GM23338 (cell line): ENCODE measurements at regions not wholly inside any gene's neighbourhood (a gene's known extent, or its start where the extent isn't known, plus 50 kb on each side); places are given as distances from the start of the nearest gene placed in this dataset.
A peak's percentile ranks its signal among the peaks of the same experiment; 100 is the strongest.

Experiments
- ATAC-seq: fragments of 200-7000 bp; cut with Tn5 transposase; 3 replicates; pipeline ENCODE4 v1.9.1; 2020
- DNase-seq: peaks from one replicate; pipeline ENCODE4 v3.0.0-alpha.2; 2015; ENCODE audit warnings: low spot score
- H2AFZ ChIP-seq: fragments of 200-600 bp; sonication (generic); 2 replicates; pipeline ENCODE4 v1.8.0; 2016; ENCODE audit warnings: antibody characterized with exemption, mild to moderate bottlenecking, moderate library complexity
- H3F3A ChIP-seq: fragments of 200-600 bp; sonication (generic); replicated peaks from 2 replicates; pipeline ENCODE4 v1.8.0; 2017; ENCODE audit warnings: antibody characterized with exemption, mixed run types, low read depth
- H3K27ac ChIP-seq: fragments of 200-600 bp; sonication (generic); 2 replicates; pipeline ENCODE4 v1.6.1; 2016; ENCODE audit warnings: low read depth
- H3K27me3 ChIP-seq: fragments of 200-600 bp; sonication (generic); 2 replicates; pipeline ENCODE4 v1.8.0; 2016; ENCODE audit warnings: mild to moderate bottlenecking, mixed run types, moderate library complexity; ENCODE audit not compliant: insufficient read depth
- H3K36me3 ChIP-seq: fragments of 200-600 bp; sonication (generic); 2 replicates; pipeline ENCODE4 v1.8.0; 2016; ENCODE audit warnings: mild to moderate bottlenecking; ENCODE audit not compliant: insufficient read depth
- H3K4me1 ChIP-seq: fragments of 200-600 bp; sonication (generic); 2 replicates; pipeline ENCODE4 v1.8.0; 2016; ENCODE audit warnings: mild to moderate bottlenecking, moderate library complexity; ENCODE audit not compliant: insufficient read depth
- H3K4me2 ChIP-seq: fragments of 200-600 bp; sonication (generic); 2 replicates; pipeline ENCODE4 v1.7.1; 2017; ENCODE audit warnings: mixed run types
- H3K4me3 ChIP-seq: fragments of 200-600 bp; sonication (generic); 2 replicates; pipeline ENCODE4 v1.6.1; 2016; ENCODE audit warnings: mixed run types
- H3K79me2 ChIP-seq: fragments of 200-600 bp; sonication (generic); replicated peaks from 2 replicates; pipeline ENCODE4 v1.8.0; 2017; ENCODE audit warnings: mild to moderate bottlenecking; ENCODE audit not compliant: insufficient read depth
- H3K9me2 ChIP-seq: fragments of 200-600 bp; sonication (generic); 2 replicates; pipeline ENCODE4 v1.8.0; 2017; ENCODE audit not compliant: insufficient read depth
- H4K20me1 ChIP-seq: fragments of 200-600 bp; sonication (generic); replicated peaks from 2 replicates; pipeline ENCODE4 v1.8.0; 2017; ENCODE audit warnings: mild to moderate bottlenecking; ENCODE audit not compliant: insufficient read depth
- H3K27ac Mint-ChIP-seq: 2 replicates; pipeline ENCODE4 v1.8.0; 2020; ENCODE audit warnings: inconsistent platforms, mild to moderate bottlenecking, moderate library complexity, mixed read lengths
- H3K27me3 Mint-ChIP-seq: 3 replicates; pipeline ENCODE4 v1.8.0; 2022; ENCODE audit warnings: low read depth, mild to moderate bottlenecking, moderate library complexity, mixed read lengths, inconsistent platforms; ENCODE audit not compliant: insufficient read depth, poor library complexity
- H3K36me3 Mint-ChIP-seq: 3 replicates; pipeline ENCODE4 v1.8.0; 2021; ENCODE audit warnings: low read depth, mild to moderate bottlenecking, inconsistent platforms, moderate library complexity, mixed read lengths
- H3K4me1 Mint-ChIP-seq: 3 replicates; pipeline ENCODE4 v1.8.0; 2020; ENCODE audit warnings: mild to moderate bottlenecking, inconsistent platforms, mixed read lengths
- H3K4me3 Mint-ChIP-seq: 3 replicates; pipeline ENCODE4 v1.8.0; 2021; ENCODE audit warnings: moderate library complexity, mild to moderate bottlenecking, inconsistent platforms, mixed read lengths
- H3K9me3 Mint-ChIP-seq: 3 replicates; pipeline ENCODE4 v1.8.0; 2020; ENCODE audit warnings: moderate library complexity, mild to moderate bottlenecking, inconsistent platforms, mixed read lengths
- CREB1 ChIP-seq: fragments of 250-450 bp; sonication (Bioruptor Pico); IDR thresholded peaks from 2 replicates; pipeline ENCODE4 v1.5.0; 2020; ENCODE audit warnings: low read depth, mild to moderate bottlenecking, moderate library complexity
- CTCF ChIP-seq, 2 experiments: fragments of 200-600 bp in 1 of 2; sonication (generic) in 1 of 2; conservative IDR thresholded peaks; 2 replicates each; pipeline versions ENCODE4 v1.5.1 to v1.6.1; 2016 to 2017; ENCODE audit warnings: antibody characterized with exemption in 2 of 2, low read depth in 2 of 2, mild to moderate bottlenecking in 2 of 2, moderate library complexity in 1 of 2
- EZH2 ChIP-seq: fragments of 200-600 bp; sonication (generic); IDR thresholded peaks from one replicate; pipeline ENCODE4 v1.8.0; 2017; ENCODE audit warnings: antibody characterized with exemption, mild to moderate bottlenecking, low read depth; ENCODE audit not compliant: unreplicated experiment
- EZH2phosphoT487 ChIP-seq: fragments of 200-600 bp; sonication (generic); IDR thresholded peaks from one replicate; pipeline ENCODE4 v1.8.1; 2018; ENCODE audit warnings: antibody characterized with exemption; ENCODE audit not compliant: unreplicated experiment
- JUNB ChIP-seq: IDR thresholded peaks from one replicate; pipeline ENCODE4 v1.6.1; 2016; ENCODE audit warnings: antibody characterized with exemption; ENCODE audit not compliant: unreplicated experiment
- NANOG ChIP-seq: IDR thresholded peaks from 2 replicates; pipeline ENCODE4 v1.6.1; 2016; ENCODE audit warnings: antibody characterized with exemption, borderline replicate concordance
- STAT1 ChIP-seq: IDR thresholded peaks from one replicate; pipeline ENCODE4 v1.6.1; 2016; ENCODE audit warnings: antibody characterized with exemption; ENCODE audit not compliant: unreplicated experiment
- ZNF114 ChIP-seq: fragments of 250-450 bp; sonication (Bioruptor Pico); IDR thresholded peaks from 2 replicates; pipeline ENCODE4 v1.5.0; 2020; ENCODE audit warnings: mild to moderate bottlenecking, moderate library complexity
- ZNF331 ChIP-seq: fragments of 250-450 bp; sonication (Bioruptor Pico); IDR thresholded peaks from 2 replicates; pipeline ENCODE4 v1.5.0; 2020; ENCODE audit warnings: low read depth, mild to moderate bottlenecking, moderate library complexity
- TF ChIP-seq, protein P1 (sequence below): fragments of 250-450 bp; sonication (Bioruptor Pico); IDR thresholded peaks from 2 replicates; pipeline ENCODE4 v1.5.0; 2020; ENCODE audit warnings: mild to moderate bottlenecking, moderate library complexity
- TF ChIP-seq, protein P2 (sequence below): IDR thresholded peaks from one replicate; pipeline ENCODE4 v1.6.1; 2018; ENCODE audit warnings: antibody characterized with exemption; ENCODE audit not compliant: unreplicated experiment

DNA sequence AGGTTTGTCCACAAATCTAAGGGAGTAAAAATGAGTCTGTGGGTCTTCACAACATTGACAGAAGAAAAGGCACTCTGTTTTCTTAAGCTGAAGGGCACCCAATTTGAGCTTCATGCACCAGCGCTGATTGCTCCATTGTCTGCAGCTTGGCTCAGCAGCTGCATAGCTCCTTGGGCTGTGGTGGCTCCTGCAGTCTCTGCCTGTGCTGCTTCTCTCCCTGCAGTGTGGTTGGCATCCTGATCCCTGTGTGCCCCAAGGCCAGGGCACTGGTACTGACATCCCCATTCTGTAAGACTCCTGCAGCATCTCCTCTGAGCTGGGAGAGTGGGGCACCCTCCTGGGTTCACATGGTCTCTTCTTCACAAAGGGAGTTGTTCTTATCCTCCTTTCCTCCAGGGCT is 83.2 kb upstream of the B3GAT2 start:
- Histone ChIP-seq H3K4me3 (no peak overlapping the region), H2AFZ (peak overlapping the region; percentile 84), H3K79me2 (no peaks in the 10 kb centered on the region), H4K20me1 (no peaks in the 10 kb centered on the region), H3K4me1 (no peaks in the 10 kb centered on the region), H3K27ac (no peak overlapping the region), H3K36me3 (no peaks in the 10 kb centered on the region), H3K9me2 (peaks cover 12% of the 10 kb centered on the region; the same call in 1 of the 2 replicates), H3F3A (no peaks in the 10 kb centered on the region), H3K27me3 (no peaks in the 10 kb centered on the region), H3K4me2 (no peak overlapping the region)
- peak; percentile 40 for ATAC-seq
- no peak for TF ChIP-seq JUNB
- no peak for TF ChIP-seq CREB1 (CRISPR knock-in tag)
- no peak for TF ChIP-seq ZNF114 (CRISPR knock-in tag)
- DNase-seq: no peak
- H3K27ac Mint-ChIP-seq: no peak overlapping the region
- peaks cover 2% of the 10 kb centered on the region for H3K27me3 Mint-ChIP-seq
- no peaks in the 10 kb centered on the region for H3K36me3 Mint-ChIP-seq
- H3K4me3 Mint-ChIP-seq: no peak overlapping the region
- H3K4me1 Mint-ChIP-seq: peaks cover 3% of the 10 kb centered on the region; the same call in 1 of the 3 replicates
- H3K9me3 Mint-ChIP-seq: peaks cover 4% of the 10 kb centered on the region; the same call in 1 of the 3 replicates

GRCh38 chr6:71040841-71041240 is 84.0 kb upstream of the B3GAT2 start:
- Histone ChIP-seq H3K27me3 (no peaks in the 10 kb centered on the region), H2AFZ (no peak overlapping the region), H4K20me1 (no peaks in the 10 kb centered on the region), H3K27ac (no peak overlapping the region), H3K36me3 (no peaks in the 10 kb centered on the region), H3K4me3 (no peak overlapping the region), H3K9me2 (peaks cover 12% of the 10 kb centered on the region; the same call in 1 of the 2 replicates), H3K79me2 (no peaks in the 10 kb centered on the region), H3K4me1 (no peaks in the 10 kb centered on the region), H3F3A (no peaks in the 10 kb centered on the region), H3K4me2 (no peak overlapping the region)
- no peak for DNase-seq
- peaks cover 2% of the 10 kb centered on the region for H3K27me3 Mint-ChIP-seq
- TF ChIP-seq, protein P1, sequence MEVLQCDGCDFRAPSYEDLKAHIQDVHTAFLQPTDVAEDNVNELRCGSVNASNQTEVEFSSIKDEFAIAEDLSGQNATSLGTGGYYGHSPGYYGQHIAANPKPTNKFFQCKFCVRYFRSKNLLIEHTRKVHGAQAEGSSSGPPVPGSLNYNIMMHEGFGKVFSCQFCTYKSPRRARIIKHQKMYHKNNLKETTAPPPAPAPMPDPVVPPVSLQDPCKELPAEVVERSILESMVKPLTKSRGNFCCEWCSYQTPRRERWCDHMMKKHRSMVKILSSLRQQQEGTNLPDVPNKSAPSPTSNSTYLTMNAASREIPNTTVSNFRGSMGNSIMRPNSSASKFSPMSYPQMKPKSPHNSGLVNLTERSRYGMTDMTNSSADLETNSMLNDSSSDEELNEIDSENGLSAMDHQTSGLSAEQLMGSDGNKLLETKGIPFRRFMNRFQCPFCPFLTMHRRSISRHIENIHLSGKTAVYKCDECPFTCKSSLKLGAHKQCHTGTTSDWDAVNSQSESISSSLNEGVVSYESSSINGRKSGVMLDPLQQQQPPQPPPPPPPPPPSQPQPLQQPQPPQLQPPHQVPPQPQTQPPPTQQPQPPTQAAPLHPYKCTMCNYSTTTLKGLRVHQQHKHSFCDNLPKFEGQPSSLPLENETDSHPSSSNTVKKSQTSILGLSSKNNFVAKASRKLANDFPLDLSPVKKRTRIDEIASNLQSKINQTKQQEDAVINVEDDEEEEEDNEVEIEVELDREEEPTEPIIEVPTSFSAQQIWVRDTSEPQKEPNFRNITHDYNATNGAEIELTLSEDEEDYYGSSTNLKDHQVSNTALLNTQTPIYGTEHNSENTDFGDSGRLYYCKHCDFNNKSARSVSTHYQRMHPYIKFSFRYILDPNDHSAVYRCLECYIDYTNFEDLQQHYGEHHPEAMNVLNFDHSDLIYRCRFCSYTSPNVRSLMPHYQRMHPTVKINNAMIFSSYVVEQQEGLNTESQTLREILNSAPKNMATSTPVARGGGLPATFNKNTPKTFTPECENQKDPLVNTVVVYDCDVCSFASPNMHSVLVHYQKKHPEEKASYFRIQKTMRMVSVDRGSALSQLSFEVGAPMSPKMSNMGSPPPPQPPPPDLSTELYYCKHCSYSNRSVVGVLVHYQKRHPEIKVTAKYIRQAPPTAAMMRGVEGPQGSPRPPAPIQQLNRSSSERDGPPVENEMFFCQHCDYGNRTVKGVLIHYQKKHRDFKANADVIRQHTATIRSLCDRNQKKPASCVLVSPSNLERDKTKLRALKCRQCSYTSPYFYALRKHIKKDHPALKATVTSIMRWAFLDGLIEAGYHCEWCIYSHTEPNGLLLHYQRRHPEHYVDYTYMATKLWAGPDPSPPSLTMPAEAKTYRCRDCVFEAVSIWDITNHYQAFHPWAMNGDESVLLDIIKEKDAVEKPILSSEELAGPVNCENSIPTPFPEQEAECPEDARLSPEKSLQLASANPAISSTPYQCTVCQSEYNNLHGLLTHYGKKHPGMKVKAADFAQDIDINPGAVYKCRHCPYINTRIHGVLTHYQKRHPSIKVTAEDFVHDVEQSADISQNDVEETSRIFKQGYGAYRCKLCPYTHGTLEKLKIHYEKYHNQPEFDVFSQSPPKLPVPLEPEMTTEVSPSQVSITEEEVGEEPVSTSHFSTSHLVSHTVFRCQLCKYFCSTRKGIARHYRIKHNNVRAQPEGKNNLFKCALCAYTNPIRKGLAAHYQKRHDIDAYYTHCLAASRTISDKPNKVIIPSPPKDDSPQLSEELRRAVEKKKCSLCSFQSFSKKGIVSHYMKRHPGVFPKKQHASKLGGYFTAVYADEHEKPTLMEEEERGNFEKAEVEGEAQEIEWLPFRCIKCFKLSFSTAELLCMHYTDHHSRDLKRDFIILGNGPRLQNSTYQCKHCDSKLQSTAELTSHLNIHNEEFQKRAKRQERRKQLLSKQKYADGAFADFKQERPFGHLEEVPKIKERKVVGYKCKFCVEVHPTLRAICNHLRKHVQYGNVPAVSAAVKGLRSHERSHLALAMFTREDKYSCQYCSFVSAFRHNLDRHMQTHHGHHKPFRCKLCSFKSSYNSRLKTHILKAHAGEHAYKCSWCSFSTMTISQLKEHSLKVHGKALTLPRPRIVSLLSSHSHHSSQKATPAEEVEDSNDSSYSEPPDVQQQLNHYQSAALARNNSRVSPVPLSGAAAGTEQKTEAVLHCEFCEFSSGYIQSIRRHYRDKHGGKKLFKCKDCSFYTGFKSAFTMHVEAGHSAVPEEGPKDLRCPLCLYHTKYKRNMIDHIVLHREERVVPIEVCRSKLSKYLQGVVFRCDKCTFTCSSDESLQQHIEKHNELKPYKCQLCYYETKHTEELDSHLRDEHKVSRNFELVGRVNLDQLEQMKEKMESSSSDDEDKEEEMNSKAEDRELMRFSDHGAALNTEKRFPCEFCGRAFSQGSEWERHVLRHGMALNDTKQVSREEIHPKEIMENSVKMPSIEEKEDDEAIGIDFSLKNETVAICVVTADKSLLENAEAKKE (CRISPR knock-in tag): no peak
- TF ChIP-seq JUNB: no peak
- no peak for TF ChIP-seq EZH2phosphoT487
- TF ChIP-seq EZH2: no peak
- no peak for TF ChIP-seq CTCF (conservative IDR thresholded peaks at IDR 0.05; ENCODE audit: low read depth in 2 of 2)
- no peak for TF ChIP-seq ZNF331 (CRISPR knock-in tag)
- TF ChIP-seq CREB1 (CRISPR knock-in tag): no peak
- no peak for TF ChIP-seq NANOG
- no peak for TF ChIP-seq STAT1
- TF ChIP-seq, protein P2, sequence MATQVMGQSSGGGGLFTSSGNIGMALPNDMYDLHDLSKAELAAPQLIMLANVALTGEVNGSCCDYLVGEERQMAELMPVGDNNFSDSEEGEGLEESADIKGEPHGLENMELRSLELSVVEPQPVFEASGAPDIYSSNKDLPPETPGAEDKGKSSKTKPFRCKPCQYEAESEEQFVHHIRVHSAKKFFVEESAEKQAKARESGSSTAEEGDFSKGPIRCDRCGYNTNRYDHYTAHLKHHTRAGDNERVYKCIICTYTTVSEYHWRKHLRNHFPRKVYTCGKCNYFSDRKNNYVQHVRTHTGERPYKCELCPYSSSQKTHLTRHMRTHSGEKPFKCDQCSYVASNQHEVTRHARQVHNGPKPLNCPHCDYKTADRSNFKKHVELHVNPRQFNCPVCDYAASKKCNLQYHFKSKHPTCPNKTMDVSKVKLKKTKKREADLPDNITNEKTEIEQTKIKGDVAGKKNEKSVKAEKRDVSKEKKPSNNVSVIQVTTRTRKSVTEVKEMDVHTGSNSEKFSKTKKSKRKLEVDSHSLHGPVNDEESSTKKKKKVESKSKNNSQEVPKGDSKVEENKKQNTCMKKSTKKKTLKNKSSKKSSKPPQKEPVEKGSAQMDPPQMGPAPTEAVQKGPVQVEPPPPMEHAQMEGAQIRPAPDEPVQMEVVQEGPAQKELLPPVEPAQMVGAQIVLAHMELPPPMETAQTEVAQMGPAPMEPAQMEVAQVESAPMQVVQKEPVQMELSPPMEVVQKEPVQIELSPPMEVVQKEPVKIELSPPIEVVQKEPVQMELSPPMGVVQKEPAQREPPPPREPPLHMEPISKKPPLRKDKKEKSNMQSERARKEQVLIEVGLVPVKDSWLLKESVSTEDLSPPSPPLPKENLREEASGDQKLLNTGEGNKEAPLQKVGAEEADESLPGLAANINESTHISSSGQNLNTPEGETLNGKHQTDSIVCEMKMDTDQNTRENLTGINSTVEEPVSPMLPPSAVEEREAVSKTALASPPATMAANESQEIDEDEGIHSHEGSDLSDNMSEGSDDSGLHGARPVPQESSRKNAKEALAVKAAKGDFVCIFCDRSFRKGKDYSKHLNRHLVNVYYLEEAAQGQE: no peak
- TF ChIP-seq ZNF114 (CRISPR knock-in tag): no peak
- no peak overlapping the region for H3K4me3 Mint-ChIP-seq
- ATAC-seq: no peak
- H3K27ac Mint-ChIP-seq: no peak overlapping the region
- peaks cover 4% of the 10 kb centered on the region; the same call in 1 of the 3 replicates for H3K9me3 Mint-ChIP-seq
- peaks cover 6% of the 10 kb centered on the region for H3K4me1 Mint-ChIP-seq
- H3K36me3 Mint-ChIP-seq: no peaks in the 10 kb centered on the region
